ENCODE measurements at regions not wholly inside any gene's neighbourhood (a gene's known extent, or its start where the extent isn't known, plus 50 kb on each side); places are given as distances from the start of the nearest gene placed in this dataset.

DNA sequence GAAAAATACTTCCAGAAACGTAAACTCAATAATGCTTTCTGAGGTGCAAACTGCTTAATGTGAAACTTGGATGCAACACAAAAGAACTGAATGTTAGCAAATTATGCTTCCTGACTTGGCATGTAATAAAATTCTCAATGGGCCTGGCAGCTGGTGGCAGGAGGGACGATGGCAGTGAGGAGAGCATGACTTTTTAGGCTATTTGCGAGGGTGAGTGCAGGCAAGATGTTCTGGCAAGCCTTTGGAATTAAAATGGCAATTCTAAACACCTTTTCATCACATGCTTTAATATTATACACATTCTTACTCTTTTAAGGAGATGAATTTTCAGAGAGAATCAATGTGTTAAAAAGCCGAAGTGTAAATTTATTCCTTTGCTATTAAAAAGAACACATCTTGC lies 224.8 kb upstream of the CDH4 start:
- no peaks in the 10 kb centered on the region for H3K79me2 ChIP-seq (ENCODE audit: insufficient read depth, low read length)
- H3K4me3 ChIP-seq (ENCODE audit: insufficient read depth, low read length, poor library complexity, severe bottlenecking): no peak overlapping the region
- H3K9ac ChIP-seq (ENCODE audit: low read length): no peak overlapping the region
- no peaks in the 10 kb centered on the region for H3K36me3 ChIP-seq (ENCODE audit: low read length)
- no peak overlapping the region for H3K27ac ChIP-seq (ENCODE audit: low read depth, low read length)
- H3K9me2 ChIP-seq (replicated peaks; ENCODE audit: insufficient read depth, low read length): no peaks in the 10 kb centered on the region
- H2AFZ ChIP-seq (ENCODE audit: low read depth, low read length, severe bottlenecking): no peak overlapping the region
- no peak overlapping the region for H3K4me2 ChIP-seq (ENCODE audit: low read depth, low read length, poor library complexity, severe bottlenecking)
- TF ChIP-seq EZH2phosphoT487 (conservative IDR thresholded peaks at IDR 0.05; ENCODE audit: low read length): no peak
- no peak for TF ChIP-seq CTCF (IDR thresholded peaks at IDR 0.05; ENCODE audit: insufficient read depth, low read length, poor library complexity, severe bottlenecking)
- H3K9me3 ChIP-seq (ENCODE audit: insufficient read depth, low read length): no peaks in the 10 kb centered on the region
- H3K27me3 ChIP-seq (ENCODE audit: low read length): no peaks in the 10 kb centered on the region
- H4K20me1 ChIP-seq (ENCODE audit: low read depth, low read length): no peaks in the 10 kb centered on the region
- no peaks in the 10 kb centered on the region for H3F3A ChIP-seq (ENCODE audit: insufficient read depth)

GRCh38 chr20:61030130-61030529 lies 221.9 kb upstream of the CDH4 start:
- Histone ChIP-seq H3K36me3 (ENCODE audit: low read length) (no peaks in the 10 kb centered on the region), H3F3A (ENCODE audit: insufficient read depth) (no peaks in the 10 kb centered on the region), H3K9me3 (ENCODE audit: insufficient read depth, low read length) (no peaks in the 10 kb centered on the region), H3K9ac (ENCODE audit: low read length) (no peak overlapping the region), H3K79me2 (ENCODE audit: insufficient read depth, low read length) (no peaks in the 10 kb centered on the region), H2AFZ (ENCODE audit: low read depth, low read length, severe bottlenecking) (no peak overlapping the region), H3K27me3 (ENCODE audit: low read length) (no peaks in the 10 kb centered on the region), H4K20me1 (ENCODE audit: low read depth, low read length) (no peaks in the 10 kb centered on the region), H3K4me2 (ENCODE audit: low read depth, low read length, poor library complexity, severe bottlenecking) (no peak overlapping the region), H3K27ac (ENCODE audit: low read depth, low read length) (no peak overlapping the region), H3K9me2 (replicated peaks; ENCODE audit: insufficient read depth, low read length) (no peaks in the 10 kb centered on the region), H3K4me3 (ENCODE audit: insufficient read depth, low read length, poor library complexity, severe bottlenecking) (no peak overlapping the region)
- no peak for TF ChIP-seq EZH2phosphoT487 (conservative IDR thresholded peaks at IDR 0.05; ENCODE audit: low read length)
- no peak for TF ChIP-seq CTCF (IDR thresholded peaks at IDR 0.05; ENCODE audit: insufficient read depth, low read length, poor library complexity, severe bottlenecking)

DNA sequence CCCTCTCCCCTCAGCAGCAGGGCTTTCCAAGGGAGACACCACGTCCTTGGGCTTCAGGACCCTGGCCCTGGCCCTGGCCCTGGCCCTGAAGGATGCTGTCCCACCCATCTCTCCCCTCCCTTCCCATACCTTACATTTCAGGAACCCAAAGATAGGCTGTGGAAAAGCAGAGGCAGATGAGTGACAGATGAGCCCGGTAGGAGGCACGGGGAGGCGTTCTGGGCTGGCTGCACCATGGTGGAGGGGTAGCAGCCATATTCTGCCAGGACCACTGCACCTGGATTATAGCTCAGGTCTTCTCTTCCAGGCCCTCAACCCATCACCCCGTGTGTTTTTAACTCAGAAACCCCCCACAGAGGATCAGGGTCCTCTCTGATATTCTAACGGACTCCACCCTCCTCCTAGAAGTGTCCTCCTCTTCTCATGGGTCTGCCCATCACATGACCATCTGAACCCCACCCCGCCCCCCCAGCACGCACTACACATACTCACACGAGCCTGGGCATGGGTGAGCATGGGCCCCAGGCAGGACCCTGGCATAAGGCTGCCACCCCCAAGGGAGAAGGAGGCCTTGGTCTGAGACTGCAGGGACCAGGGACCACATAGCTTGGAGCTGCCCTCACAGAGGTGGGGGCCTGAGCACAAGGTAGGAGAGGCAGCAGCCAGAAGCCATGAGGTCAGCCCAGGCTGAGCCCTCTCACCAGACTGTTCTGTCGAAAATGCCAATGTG lies 220.8 kb upstream of the CDH4 start:
- H3K79me2 ChIP-seq (ENCODE audit: insufficient read depth, low read length): no peaks in the 10 kb centered on the region
- no peak for TF ChIP-seq EZH2phosphoT487 (conservative IDR thresholded peaks at IDR 0.05; ENCODE audit: low read length)
- TF ChIP-seq CTCF (IDR thresholded peaks at IDR 0.05; ENCODE audit: insufficient read depth, low read length, poor library complexity, severe bottlenecking): no peak
- no peak overlapping the region for H3K4me2 ChIP-seq (ENCODE audit: low read depth, low read length, poor library complexity, severe bottlenecking)
- no peaks in the 10 kb centered on the region for H3K9me3 ChIP-seq (ENCODE audit: insufficient read depth, low read length)
- H4K20me1 ChIP-seq (ENCODE audit: low read depth, low read length): no peaks in the 10 kb centered on the region
- no peaks in the 10 kb centered on the region for H3K27me3 ChIP-seq (ENCODE audit: low read length)
- H3K9me2 ChIP-seq (replicated peaks; ENCODE audit: insufficient read depth, low read length): no peaks in the 10 kb centered on the region
- H3K9ac ChIP-seq (ENCODE audit: low read length): no peak overlapping the region
- H3F3A ChIP-seq (ENCODE audit: insufficient read depth): no peaks in the 10 kb centered on the region
- no peak overlapping the region for H3K27ac ChIP-seq (ENCODE audit: low read depth, low read length)
- H2AFZ ChIP-seq (ENCODE audit: low read depth, low read length, severe bottlenecking): no peak overlapping the region
- H3K4me3 ChIP-seq (ENCODE audit: insufficient read depth, low read length, poor library complexity, severe bottlenecking): no peak overlapping the region
- no peaks in the 10 kb centered on the region for H3K36me3 ChIP-seq (ENCODE audit: low read length)
